Stimulated activated CD4-positive, alpha-beta T cell treated with anti-CD3 and anti-CD28 coated beads, Interleukin-4, amount 100 ng/mL, for 1 hour (primary cell): ENCODE measurements at regions not wholly inside any gene's neighbourhood (a gene's known extent, or its start where the extent isn't known, plus 50 kb on each side); places are given as distances from the start of the nearest gene placed in this dataset.

Experiments
- DNase-seq: peaks from one replicate; pipeline ENCODE4 v3.0.0-alpha.2; 2020

GRCh38 chrX:107561468-107562215, 66.7 kb upstream of the PRPS1 start:
- no peak for DNase-seq

- no peak for DNase-seq
These were observed 65.8 kb upstream of the PRPS1 start for GRCh38 chrX:107562482-107562881.

- no peak for DNase-seq
These were observed 64.5 kb upstream of the PRPS1 start for GRCh38 chrX:107563824-107564223.

GRCh38 chrX:107565015-107565414, 63.3 kb upstream of the PRPS1 start:
- no peak for DNase-seq

GRCh38 chrX:107565931-107566603, 62.2 kb upstream of the PRPS1 start:
- DNase-seq = no peak

- DNase-seq = no peak
These were observed 61.6 kb upstream of the PRPS1 start for GRCh38 chrX:107566604-107567262.

- DNase-seq = no peak
These were observed 60.9 kb upstream of the PRPS1 start for GRCh38 chrX:107567370-107567769.

GRCh38 chrX:107571296-107571998, 56.9 kb upstream of the PRPS1 start:
- no peak for DNase-seq

GRCh38 chrX:107573016-107573415, 55.3 kb upstream of the PRPS1 start:
- no peak for DNase-seq

- DNase-seq = no peak
These were observed 54.1 kb upstream of the PRPS1 start for GRCh38 chrX:107574054-107574683.

GRCh38 chrX:107574711-107575110, 53.6 kb upstream of the PRPS1 start:
- DNase-seq = no peak

GRCh38 chrX:107576392-107576791, 51.9 kb upstream of the PRPS1 start:
- DNase-seq = no peak

GRCh38 chrX:107576841-107577240, 51.5 kb upstream of the PRPS1 start:
- no peak for DNase-seq

- no peak for DNase-seq
These were observed 50.4 kb upstream of the PRPS1 start for GRCh38 chrX:107577933-107578332.
